SJCRH30 (cell line): ENCODE measurements at regions not wholly inside any gene's neighbourhood (a gene's known extent, or its start where the extent isn't known, plus 50 kb on each side); places are given as distances from the start of the nearest gene placed in this dataset.
A peak's percentile ranks its signal among the peaks of the same experiment; 100 is the strongest.

ENCODE experiments used
- DNase-seq, 2 experiments: peaks; one replicate each; pipeline ENCODE4 v3.0.0-alpha.2; 2015 to 2020
- H3K27ac ChIP-seq: fragments of 250-450 bp; sonication (Bioruptor Pico); 2 replicates; pipeline ENCODE4 v1.5.1; 2020; ENCODE audit warnings: mild to moderate bottlenecking, moderate library complexity
- H3K27me3 ChIP-seq: fragments of 250-450 bp; sonication (Bioruptor Pico); 2 replicates; pipeline ENCODE4 v1.5.1; 2020; ENCODE audit warnings: mild to moderate bottlenecking, moderate library complexity
- H3K36me3 ChIP-seq: fragments of 250-450 bp; sonication (Bioruptor Pico); 2 replicates; pipeline ENCODE4 v1.5.1; 2020; ENCODE audit warnings: mild to moderate bottlenecking, moderate library complexity
- H3K4me1 ChIP-seq: fragments of 250-450 bp; sonication (Bioruptor Pico); 2 replicates; pipeline ENCODE4 v1.5.1; 2020; ENCODE audit warnings: mild to moderate bottlenecking, moderate library complexity
- H3K4me3 ChIP-seq: fragments of 250-450 bp; sonication (Bioruptor Pico); 2 replicates; pipeline ENCODE4 v1.5.1; 2020; ENCODE audit warnings: mild to moderate bottlenecking, moderate library complexity
- H3K9me3 ChIP-seq: fragments of 250-450 bp; sonication (Bioruptor Pico); replicated peaks from 2 replicates; pipeline ENCODE4 v1.5.1; 2020; ENCODE audit warnings: mild to moderate bottlenecking, moderate library complexity

GRCh38 chr20:57004416-57004815, 262.0 kb downstream of the BMP7 start:
- Histone ChIP-seq H3K4me1 (no peaks in the 10 kb centered on the region), H3K27ac (no peak overlapping the region), H3K27me3 (peaks cover 36% of the 10 kb centered on the region), H3K4me3 (no peak overlapping the region), H3K9me3 (no peaks in the 10 kb centered on the region), H3K36me3 (no peaks in the 10 kb centered on the region)
- no peak for DNase-seq

- Histone ChIP-seq H3K36me3 (no peaks in the 10 kb centered on the region), H3K27ac (no peak overlapping the region), H3K9me3 (no peaks in the 10 kb centered on the region), H3K4me3 (no peak overlapping the region), H3K27me3 (peaks cover 43% of the 10 kb centered on the region), H3K4me1 (no peaks in the 10 kb centered on the region)
- no peak for DNase-seq
Measured at GRCh38 chr20:57004951-57005933, 261.2 kb downstream of the BMP7 start.

DNA sequence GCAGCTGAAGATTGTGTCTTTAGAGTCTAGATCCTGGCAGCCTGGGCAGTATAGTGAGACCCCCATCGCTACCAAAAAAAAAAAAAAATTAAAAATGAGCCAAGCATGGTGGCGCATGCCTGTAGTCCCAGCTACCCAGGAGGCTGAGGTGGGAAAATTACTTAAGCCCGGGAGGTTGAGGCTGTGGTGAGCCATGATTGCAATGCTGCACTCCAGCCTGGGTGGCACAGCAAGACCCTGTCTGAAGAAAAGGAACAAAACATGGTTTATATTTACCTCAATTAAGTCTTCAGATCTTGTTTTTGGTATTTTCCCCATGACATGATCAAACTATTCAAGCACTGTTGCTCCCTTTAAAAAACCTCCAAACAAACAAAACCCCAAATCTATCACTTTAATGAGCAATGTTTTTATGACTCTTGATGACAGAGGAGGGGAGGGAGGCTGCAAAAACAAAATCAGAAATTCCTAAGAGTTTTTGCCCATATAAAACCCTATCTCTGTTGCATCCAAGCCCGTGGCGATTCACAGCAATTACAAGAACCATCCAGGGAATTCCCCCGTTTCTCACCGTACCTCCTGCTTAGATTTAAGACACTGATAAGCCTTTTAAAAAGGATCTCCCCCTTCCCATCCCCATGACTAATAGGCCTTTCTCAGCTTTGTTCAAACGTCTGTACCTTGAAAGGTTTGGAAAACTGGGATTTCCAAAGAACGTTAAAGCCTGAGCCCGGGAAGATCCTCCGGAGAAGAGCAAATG, 259.9 kb downstream of the BMP7 start:
- Histone ChIP-seq H3K27me3 (peaks cover 49% of the 10 kb centered on the region), H3K27ac (no peak overlapping the region), H3K36me3 (no peaks in the 10 kb centered on the region), H3K9me3 (no peaks in the 10 kb centered on the region), H3K4me1 (no peaks in the 10 kb centered on the region), H3K4me3 (no peak overlapping the region)
- DNase-seq = no peak

- Histone ChIP-seq H3K27ac (no peak overlapping the region), H3K36me3 (no peaks in the 10 kb centered on the region), H3K27me3 (peaks cover 52% of the 10 kb centered on the region), H3K4me3 (no peak overlapping the region), H3K4me1 (no peaks in the 10 kb centered on the region), H3K9me3 (no peaks in the 10 kb centered on the region)
- DNase-seq = no peak
Measured at GRCh38 chr20:57007171-57007540, 259.3 kb downstream of the BMP7 start.

- H3K4me3 ChIP-seq = no peak overlapping the region
- peaks cover 49% of the 10 kb centered on the region for H3K27me3 ChIP-seq
- no peak overlapping the region for H3K27ac ChIP-seq
- no peaks in the 10 kb centered on the region for H3K36me3 ChIP-seq
- no peaks in the 10 kb centered on the region for H3K9me3 ChIP-seq
- H3K4me1 ChIP-seq = no peaks in the 10 kb centered on the region
- no peak for DNase-seq
Measured at GRCh38 chr20:57008217-57008616, 258.2 kb downstream of the BMP7 start.

DNA sequence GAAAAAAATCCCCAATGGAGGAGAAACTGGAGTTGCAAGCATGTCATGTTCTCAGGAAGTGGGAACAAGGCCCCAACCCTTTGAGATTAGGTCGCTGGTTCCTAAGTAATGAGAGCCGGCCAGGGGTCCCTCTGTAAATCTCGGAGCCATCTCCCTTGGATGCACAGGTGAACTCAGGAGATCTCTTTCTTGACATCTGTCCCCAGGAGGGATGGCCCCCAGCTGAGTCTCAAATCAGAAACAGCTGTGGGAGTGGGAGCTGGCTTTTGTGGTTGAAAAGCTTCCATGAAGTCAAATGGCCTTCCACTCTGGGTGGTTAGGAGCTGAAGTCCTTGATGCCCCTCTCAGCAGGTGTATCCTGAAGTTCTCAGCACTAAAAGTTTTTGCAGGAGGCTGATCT, 257.1 kb downstream of the BMP7 start:
- DNase-seq = no peak
- H3K27me3 ChIP-seq = peaks cover 43% of the 10 kb centered on the region
- H3K36me3 ChIP-seq = no peaks in the 10 kb centered on the region
- no peaks in the 10 kb centered on the region for H3K9me3 ChIP-seq
- H3K4me1 ChIP-seq = no peaks in the 10 kb centered on the region
- no peak overlapping the region for H3K27ac ChIP-seq
- H3K4me3 ChIP-seq = no peak overlapping the region

GRCh38 chr20:57009775-57010174, 256.7 kb downstream of the BMP7 start:
- H3K27ac ChIP-seq = no peak overlapping the region
- no peaks in the 10 kb centered on the region for H3K9me3 ChIP-seq
- H3K4me3 ChIP-seq = no peak overlapping the region
- peaks cover 45% of the 10 kb centered on the region for H3K27me3 ChIP-seq
- DNase-seq = no peak
- no peaks in the 10 kb centered on the region for H3K36me3 ChIP-seq
- no peaks in the 10 kb centered on the region for H3K4me1 ChIP-seq

DNA sequence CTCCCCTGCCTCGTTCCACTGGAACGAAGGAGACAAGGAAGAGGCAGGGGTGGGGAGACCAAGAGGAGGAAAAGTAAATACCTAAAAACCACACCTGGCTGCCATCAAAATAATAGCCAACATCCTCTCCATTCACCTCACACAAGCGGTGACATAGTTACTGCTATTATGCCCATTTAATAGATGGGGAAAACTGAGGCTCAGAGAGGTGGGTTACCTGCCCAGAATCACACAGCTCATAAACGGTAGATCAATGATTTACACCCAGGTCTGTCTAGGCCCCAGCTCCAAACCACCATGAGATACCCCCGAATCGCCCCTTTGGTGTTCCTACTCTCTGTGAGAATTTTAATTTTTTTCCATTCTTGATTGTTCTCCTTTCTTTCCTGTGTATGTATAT, 253.8 kb downstream of the BMP7 start:
- Histone ChIP-seq H3K27ac (no peak overlapping the region), H3K4me1 (no peaks in the 10 kb centered on the region), H3K4me3 (no peak overlapping the region), H3K9me3 (no peaks in the 10 kb centered on the region), H3K36me3 (no peaks in the 10 kb centered on the region), H3K27me3 (peaks cover 34% of the 10 kb centered on the region)
- no peak for DNase-seq

DNA sequence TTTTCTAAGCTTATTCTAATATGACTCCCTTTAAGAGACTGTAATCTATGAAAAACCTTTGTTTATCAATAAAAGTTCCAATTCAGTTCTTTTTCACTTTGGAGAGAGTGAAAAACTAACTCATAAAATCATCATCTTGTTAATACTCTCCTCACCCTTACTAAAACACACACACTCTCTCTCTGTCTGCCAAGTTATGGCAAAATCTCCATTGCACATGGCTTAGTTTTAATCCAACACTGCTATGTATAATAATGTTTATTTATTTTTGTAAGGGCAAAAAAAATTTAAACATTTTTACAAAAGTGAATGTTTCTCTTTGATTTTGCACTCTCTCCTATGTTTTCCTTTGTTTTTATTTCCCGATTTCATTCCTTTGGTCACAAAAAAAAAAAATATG, 253.2 kb downstream of the BMP7 start:
- H3K4me3 ChIP-seq = no peak overlapping the region
- H3K9me3 ChIP-seq = no peaks in the 10 kb centered on the region
- H3K36me3 ChIP-seq = no peaks in the 10 kb centered on the region
- DNase-seq = no peak
- H3K27ac ChIP-seq = no peak overlapping the region
- H3K27me3 ChIP-seq = peaks cover 34% of the 10 kb centered on the region
- no peaks in the 10 kb centered on the region for H3K4me1 ChIP-seq

- H3K9me3 ChIP-seq = no peaks in the 10 kb centered on the region
- peaks cover 34% of the 10 kb centered on the region for H3K27me3 ChIP-seq
- H3K4me1 ChIP-seq = no peaks in the 10 kb centered on the region
- no peak for DNase-seq
- no peak overlapping the region for H3K27ac ChIP-seq
- H3K4me3 ChIP-seq = no peak overlapping the region
- H3K36me3 ChIP-seq = no peaks in the 10 kb centered on the region
Measured at GRCh38 chr20:57013741-57014140, 252.7 kb downstream of the BMP7 start.

DNA sequence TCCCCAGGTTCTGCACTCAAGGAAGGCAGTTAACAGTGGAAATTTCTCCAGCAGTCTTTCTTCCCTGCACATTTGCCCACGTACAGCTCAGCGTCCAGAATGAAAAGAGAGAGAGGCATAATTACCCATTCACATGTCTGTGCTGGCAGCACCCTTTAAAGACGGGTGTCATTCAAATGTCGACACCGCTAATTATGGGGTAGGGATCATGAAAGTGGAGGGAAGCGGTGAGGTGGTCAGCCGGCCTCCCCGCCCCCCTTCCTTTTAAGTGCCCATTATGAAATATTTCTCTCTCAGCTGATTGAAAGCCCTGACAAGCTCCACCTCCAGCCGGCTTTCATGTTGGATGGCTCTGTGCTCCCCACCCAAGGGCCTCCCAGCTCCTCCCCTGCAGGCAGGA, 246.1 kb downstream of the BMP7 start:
- H3K27me3 ChIP-seq = peaks cover 42% of the 10 kb centered on the region
- DNase-seq = no peak
- H3K27ac ChIP-seq = no peak overlapping the region
- H3K9me3 ChIP-seq = no peaks in the 10 kb centered on the region
- peaks cover 9% of the 10 kb centered on the region for H3K4me1 ChIP-seq
- no peak overlapping the region for H3K4me3 ChIP-seq
- H3K36me3 ChIP-seq = no peaks in the 10 kb centered on the region

DNA sequence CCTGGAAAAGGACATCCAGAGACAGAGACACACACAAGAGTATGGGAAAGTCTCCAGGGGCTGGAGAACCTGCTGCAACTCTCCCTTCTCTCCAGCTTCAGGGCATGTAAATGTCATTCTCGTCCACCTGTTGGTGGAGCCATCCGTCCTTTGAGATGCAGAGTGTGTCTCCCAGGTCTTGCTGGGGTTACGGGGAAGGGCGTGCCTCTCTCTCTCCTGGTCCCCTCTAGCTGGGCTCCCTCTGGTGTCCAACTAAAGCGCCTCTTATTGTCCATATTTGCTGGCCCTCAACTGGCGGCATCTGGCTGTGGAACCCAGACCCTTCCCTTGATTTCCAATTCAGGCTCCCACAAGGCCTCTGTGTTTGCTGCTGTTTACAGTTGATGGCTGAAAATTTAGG, 244.1 kb downstream of the BMP7 start:
- H3K36me3 ChIP-seq = no peaks in the 10 kb centered on the region
- H3K9me3 ChIP-seq = no peaks in the 10 kb centered on the region
- peaks cover 19% of the 10 kb centered on the region for H3K4me1 ChIP-seq
- DNase-seq = no peak
- peaks cover 39% of the 10 kb centered on the region for H3K27me3 ChIP-seq
- H3K27ac ChIP-seq = no peak overlapping the region
- H3K4me3 ChIP-seq = no peak overlapping the region

DNA sequence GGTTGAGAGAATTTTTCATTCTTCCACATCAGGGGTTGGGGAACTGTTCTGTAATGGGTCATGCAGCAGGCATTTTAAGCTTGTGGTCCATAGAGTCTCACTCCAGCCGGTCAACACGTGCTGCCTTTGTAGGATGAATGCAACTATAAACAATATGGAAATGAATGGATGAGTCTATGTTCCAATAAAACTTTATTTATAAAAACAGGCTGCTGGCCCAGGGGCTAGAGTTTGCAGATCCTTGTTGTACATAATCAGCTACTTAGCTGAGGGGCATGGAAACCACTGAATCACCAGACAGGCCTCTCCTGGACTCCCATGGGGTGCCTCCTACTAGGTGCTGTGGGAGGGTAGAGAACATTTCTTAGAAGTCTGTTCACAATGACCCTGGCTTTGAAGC, 243.4 kb downstream of the BMP7 start:
- H3K27me3 ChIP-seq = peaks cover 39% of the 10 kb centered on the region
- no peak for DNase-seq
- peaks cover 19% of the 10 kb centered on the region for H3K4me1 ChIP-seq
- H3K36me3 ChIP-seq = no peaks in the 10 kb centered on the region
- no peaks in the 10 kb centered on the region for H3K9me3 ChIP-seq
- H3K4me3 ChIP-seq = no peak overlapping the region
- H3K27ac ChIP-seq = no peak overlapping the region

DNA sequence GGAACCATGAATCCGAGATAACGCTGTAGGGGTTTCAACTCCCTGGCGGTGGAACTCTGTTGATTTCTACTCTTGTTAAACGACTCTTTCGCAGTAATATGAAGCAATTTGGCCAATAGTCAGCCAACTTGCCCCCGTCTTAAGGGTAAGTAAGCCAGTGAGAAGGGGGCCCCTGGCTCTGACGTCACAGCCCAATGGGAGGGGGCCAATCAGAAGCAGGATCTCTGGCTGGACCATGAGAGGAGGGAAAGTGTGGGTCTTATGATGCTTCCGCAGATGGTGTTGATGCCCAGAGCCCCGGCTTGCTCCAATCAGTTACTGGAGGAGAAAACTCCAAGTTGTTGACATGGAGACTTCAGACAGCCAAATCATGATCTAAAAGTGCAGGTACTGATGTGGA, 242.4 kb downstream of the BMP7 start:
- no peak for DNase-seq
- no peaks in the 10 kb centered on the region for H3K9me3 ChIP-seq
- H3K4me3 ChIP-seq = no peak overlapping the region
- peaks cover 19% of the 10 kb centered on the region for H3K4me1 ChIP-seq
- H3K36me3 ChIP-seq = no peaks in the 10 kb centered on the region
- H3K27ac ChIP-seq = no peak overlapping the region
- H3K27me3 ChIP-seq = peaks cover 39% of the 10 kb centered on the region

GRCh38 chr20:57024849-57025248, 241.6 kb downstream of the BMP7 start:
- peaks cover 30% of the 10 kb centered on the region for H3K27me3 ChIP-seq
- H3K9me3 ChIP-seq = no peaks in the 10 kb centered on the region
- peak; percentile 63 to 75 for DNase-seq
- peaks cover 19% of the 10 kb centered on the region for H3K4me1 ChIP-seq
- no peak overlapping the region for H3K4me3 ChIP-seq
- no peaks in the 10 kb centered on the region for H3K36me3 ChIP-seq
- no peak overlapping the region for H3K27ac ChIP-seq
